DMS153 treated with DMSO at 0.1 percent for 48 hours (cell line): ENCODE measurements at regions not wholly inside any gene's neighbourhood (a gene's known extent, or its start where the extent isn't known, plus 50 kb on each side); places are given as distances from the start of the nearest gene placed in this dataset.

Source experiments
- DNase-seq: peaks from one replicate; lab custom pipeline; 2025; ENCODE audit not compliant: unreplicated experiment; lab: John Stamatoyannopoulos, UW

GRCh38 chr4:19999775-20000414 is 251.8 kb upstream of the SLIT2 start:
- DNase-seq: no peak

- DNase-seq: no peak
These were observed 252.4 kb upstream of the SLIT2 start for GRCh38 chr4:19999276-19999675.

GRCh38 chr4:19993242-19993641 is 258.5 kb upstream of the SLIT2 start:
- DNase-seq: no peak

GRCh38 chr4:19992471-19993093 is 259.1 kb upstream of the SLIT2 start:
- DNase-seq: no peak

GRCh38 chr4:19987746-19988145 is 264.0 kb upstream of the SLIT2 start:
- DNase-seq: no peak

- DNase-seq: no peak
These were observed 268.6 kb upstream of the SLIT2 start for GRCh38 chr4:19983072-19983471.

GRCh38 chr4:19982556-19982955 is 269.1 kb upstream of the SLIT2 start:
- no peak for DNase-seq

- no peak for DNase-seq
These were observed 279.9 kb upstream of the SLIT2 start for GRCh38 chr4:19971829-19972228.

- no peak for DNase-seq
These were observed 282.2 kb upstream of the SLIT2 start for GRCh38 chr4:19969492-19969891.

- DNase-seq: no peak
These were observed 290.6 kb upstream of the SLIT2 start for GRCh38 chr4:19961091-19961490.

GRCh38 chr4:19958848-19959247 is 292.9 kb upstream of the SLIT2 start:
- DNase-seq: no peak

- no peak for DNase-seq
These were observed 304.4 kb upstream of the SLIT2 start for GRCh38 chr4:19947349-19947748.

GRCh38 chr4:19945979-19946380 is 305.7 kb upstream of the SLIT2 start:
- DNase-seq: no peak

GRCh38 chr4:19945501-19945900 is 306.2 kb upstream of the SLIT2 start:
- no peak for DNase-seq

- no peak for DNase-seq
These were observed 306.9 kb upstream of the SLIT2 start for GRCh38 chr4:19944806-19945205.

GRCh38 chr4:19944251-19944650 is 307.5 kb upstream of the SLIT2 start:
- no peak for DNase-seq

- no peak for DNase-seq
These were observed 310.3 kb upstream of the SLIT2 start for GRCh38 chr4:19941434-19941833.

- DNase-seq: no peak
These were observed 310.8 kb upstream of the SLIT2 start for GRCh38 chr4:19940861-19941260.

- no peak for DNase-seq
These were observed 315.2 kb upstream of the SLIT2 start for GRCh38 chr4:19936476-19936875.

GRCh38 chr4:19930742-19931141 is 321.0 kb upstream of the SLIT2 start:
- no peak for DNase-seq

- DNase-seq: no peak
These were observed 324.3 kb upstream of the SLIT2 start for GRCh38 chr4:19927381-19927780.

- DNase-seq: no peak
These were observed 326.2 kb upstream of the SLIT2 start for GRCh38 chr4:19925516-19925915.

- no peak for DNase-seq
These were observed 326.9 kb upstream of the SLIT2 start for GRCh38 chr4:19924761-19925160.
